H1 (cell line): ENCODE measurements at regions not wholly inside any gene's neighbourhood (a gene's known extent, or its start where the extent isn't known, plus 50 kb on each side); places are given as distances from the start of the nearest gene placed in this dataset.

ENCODE experiments used
- CTCF ChIP-seq, 3 experiments: IDR thresholded peaks; 1 replicate in 2 of 3; 2 replicates in 1 of 3; pipeline versions ENCODE4 v1.5.1 to v1.6.1; 2011; ENCODE audit warnings: low read length in 3 of 3, mild to moderate bottlenecking in 3 of 3, inconsistent platforms in 2 of 3, low read depth in 1 of 3, moderate library complexity in 1 of 3; ENCODE audit not compliant: insufficient read depth in 1 of 3; ENCODE audit errors: control extremely low read depth in 1 of 3
- EP300 ChIP-seq, 2 experiments: IDR thresholded peaks; 1 replicate in 1 of 2; 2 replicates in 1 of 2; pipeline ENCODE4 v1.6.1; 2011 to 2012; ENCODE audit warnings: low read depth in 2 of 2, low read length in 2 of 2, mild to moderate bottlenecking in 2 of 2, borderline replicate concordance in 1 of 2, inconsistent platforms in 1 of 2, moderate library complexity in 1 of 2
- POLR2AphosphoS5 ChIP-seq: IDR thresholded peaks from 2 replicates; pipeline ENCODE4 v1.6.1; 2011; ENCODE audit warnings: low read depth, low read length
- SIN3A ChIP-seq, 2 experiments: IDR thresholded peaks in 1 of 2; conservative IDR thresholded peaks in 1 of 2; 2 replicates each; pipeline ENCODE4 v1.6.1; 2011 to 2012; ENCODE audit warnings: low read length in 2 of 2, improper control_type of control experiment in 1 of 2, low read depth in 1 of 2, mild to moderate bottlenecking in 1 of 2

GRCh38 chr1:5505944-5506343 is 486.3 kb downstream of the NPHP4 start:
- TF ChIP-seq POLR2AphosphoS5 = no peak
- TF ChIP-seq SIN3A (conservative IDR thresholded peaks at IDR 0.05 in 1 of 2, IDR thresholded peaks at IDR 0.05 in 1 of 2; ENCODE audit: low read depth in 1 of 2, low read length in 2 of 2) = no peak
- TF ChIP-seq CTCF (IDR thresholded peaks at IDR 0.05; ENCODE audit: control extremely low read depth in 1 of 3, insufficient read depth in 1 of 3, low read depth in 1 of 3, low read length in 3 of 3) = no peak
- TF ChIP-seq EP300 (IDR thresholded peaks at IDR 0.05; ENCODE audit: borderline replicate concordance in 1 of 2, low read depth in 2 of 2, low read length in 2 of 2) = no peak
